ENCODE measurements at regions not wholly inside any gene's neighbourhood (a gene's known extent, or its start where the extent isn't known, plus 50 kb on each side); places are given as distances from the start of the nearest gene placed in this dataset.

DNA sequence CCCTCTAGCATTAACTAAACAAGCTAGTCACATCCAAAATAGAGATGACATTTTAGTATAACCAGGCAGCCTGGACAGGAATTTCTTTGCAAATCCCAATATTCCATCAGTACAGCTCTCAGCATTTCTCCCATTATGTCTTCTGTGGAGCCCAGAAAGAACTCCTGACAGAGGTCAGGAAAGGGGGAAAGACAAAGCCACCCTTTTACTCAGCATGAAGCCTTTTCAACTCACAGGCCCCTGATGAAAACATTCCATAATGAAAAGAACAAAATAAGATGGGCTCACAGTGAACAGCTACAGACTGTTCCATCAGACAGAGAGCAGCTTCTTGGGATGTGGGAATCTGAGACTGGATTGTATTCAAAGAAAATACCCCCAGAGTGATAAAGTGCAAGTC lies 80.6 kb downstream of the TEX35 start:
- H3K4me1 Mint-ChIP-seq (ENCODE audit: low read depth, unreplicated experiment): no peaks in the 10 kb centered on the region
- no peak for DNase-seq
- Histone ChIP-seq H3K4me1 (no peaks in the 10 kb centered on the region), H3K36me3 (ENCODE audit: control insufficient read depth, insufficient read depth, low read length) (no peaks in the 10 kb centered on the region), H3K27me3 (replicated peaks; ENCODE audit: control insufficient read depth, insufficient read depth, low read length) (no peaks in the 10 kb centered on the region), H3K9me3 (no peaks in the 10 kb centered on the region; the same call in 1 of the 2 replicates), H3K4me3 (ENCODE audit: low read depth, low read length) (no peak overlapping the region)
- no peaks in the 10 kb centered on the region for H3K36me3 Mint-ChIP-seq (ENCODE audit: insufficient read depth, unreplicated experiment)
- CTCF ChIA-PET: no interaction called here
- POLR2A ChIA-PET: no interaction called here
- H3K9me3 Mint-ChIP-seq (ENCODE audit: unreplicated experiment): no peaks in the 10 kb centered on the region
- no peak overlapping the region for H3K4me3 Mint-ChIP-seq (ENCODE audit: unreplicated experiment)
- no TSS peak for BruUV-seq (replicated peaks)
- intact Hi-C loops (cut with micrococcal nuclease; ENCODE audit: unreplicated experiment): no loop called here
- TF ChIP-seq, protein P1, sequence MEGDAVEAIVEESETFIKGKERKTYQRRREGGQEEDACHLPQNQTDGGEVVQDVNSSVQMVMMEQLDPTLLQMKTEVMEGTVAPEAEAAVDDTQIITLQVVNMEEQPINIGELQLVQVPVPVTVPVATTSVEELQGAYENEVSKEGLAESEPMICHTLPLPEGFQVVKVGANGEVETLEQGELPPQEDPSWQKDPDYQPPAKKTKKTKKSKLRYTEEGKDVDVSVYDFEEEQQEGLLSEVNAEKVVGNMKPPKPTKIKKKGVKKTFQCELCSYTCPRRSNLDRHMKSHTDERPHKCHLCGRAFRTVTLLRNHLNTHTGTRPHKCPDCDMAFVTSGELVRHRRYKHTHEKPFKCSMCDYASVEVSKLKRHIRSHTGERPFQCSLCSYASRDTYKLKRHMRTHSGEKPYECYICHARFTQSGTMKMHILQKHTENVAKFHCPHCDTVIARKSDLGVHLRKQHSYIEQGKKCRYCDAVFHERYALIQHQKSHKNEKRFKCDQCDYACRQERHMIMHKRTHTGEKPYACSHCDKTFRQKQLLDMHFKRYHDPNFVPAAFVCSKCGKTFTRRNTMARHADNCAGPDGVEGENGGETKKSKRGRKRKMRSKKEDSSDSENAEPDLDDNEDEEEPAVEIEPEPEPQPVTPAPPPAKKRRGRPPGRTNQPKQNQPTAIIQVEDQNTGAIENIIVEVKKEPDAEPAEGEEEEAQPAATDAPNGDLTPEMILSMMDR (IDR thresholded peaks at IDR 0.05; ENCODE audit: insufficient read depth in 1 of 2, low read depth in 1 of 2, low read length in 1 of 2, severe bottlenecking in 1 of 2, unreplicated experiment in 1 of 2): no peak
- peaks cover 7% of the 10 kb centered on the region for H3K27me3 Mint-ChIP-seq (ENCODE audit: insufficient read depth, unreplicated experiment)
- no peak overlapping the region for H3K27ac Mint-ChIP-seq (ENCODE audit: unreplicated experiment)

DNA sequence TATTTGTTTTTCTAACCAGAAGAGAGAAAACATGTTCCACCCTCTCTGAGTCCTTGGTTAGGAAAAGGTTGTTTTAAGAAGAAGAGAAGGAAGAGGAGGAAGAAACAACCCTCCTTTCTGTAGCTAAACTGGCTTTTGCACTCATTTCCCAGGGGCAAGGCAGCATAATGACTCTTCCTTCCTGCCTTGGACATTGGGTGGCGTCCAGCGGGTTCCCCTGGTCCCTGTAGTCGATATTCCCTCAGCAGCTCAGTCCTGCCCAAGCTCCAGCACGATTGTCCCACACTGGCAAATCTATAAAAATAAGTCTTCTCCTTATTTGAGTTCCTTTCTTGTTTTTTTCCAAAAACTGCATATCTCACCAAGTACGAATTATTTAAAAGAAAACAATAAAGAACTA lies 81.2 kb downstream of the TEX35 start:
- H3K27ac Mint-ChIP-seq (ENCODE audit: unreplicated experiment): no peak overlapping the region
- BruUV-seq (replicated peaks): no TSS peak
- no peaks in the 10 kb centered on the region for H3K36me3 Mint-ChIP-seq (ENCODE audit: insufficient read depth, unreplicated experiment)
- POLR2A ChIA-PET: no interaction called here
- H3K9me3 ChIP-seq: no peaks in the 10 kb centered on the region; the same call in 1 of the 2 replicates
- TF ChIP-seq, protein P1 (IDR thresholded peaks at IDR 0.05; ENCODE audit: insufficient read depth in 1 of 2, low read depth in 1 of 2, low read length in 1 of 2, severe bottlenecking in 1 of 2, unreplicated experiment in 1 of 2): no peak
- intact Hi-C loops (cut with micrococcal nuclease; ENCODE audit: unreplicated experiment): no loop called here
- H3K27me3 Mint-ChIP-seq (ENCODE audit: insufficient read depth, unreplicated experiment): peaks cover 6% of the 10 kb centered on the region
- H3K4me3 ChIP-seq (ENCODE audit: low read depth, low read length): no peak overlapping the region
- no peaks in the 10 kb centered on the region for H3K4me1 Mint-ChIP-seq (ENCODE audit: low read depth, unreplicated experiment)
- H3K27me3 ChIP-seq (replicated peaks; ENCODE audit: control insufficient read depth, insufficient read depth, low read length): no peaks in the 10 kb centered on the region
- no peaks in the 10 kb centered on the region for H3K4me1 ChIP-seq
- H3K9me3 Mint-ChIP-seq (ENCODE audit: unreplicated experiment): no peaks in the 10 kb centered on the region
- CTCF ChIA-PET: no interaction called here
- no peak overlapping the region for H3K4me3 Mint-ChIP-seq (ENCODE audit: unreplicated experiment)
- DNase-seq: no peak
- H3K36me3 ChIP-seq (ENCODE audit: control insufficient read depth, insufficient read depth, low read length): no peaks in the 10 kb centered on the region

DNA sequence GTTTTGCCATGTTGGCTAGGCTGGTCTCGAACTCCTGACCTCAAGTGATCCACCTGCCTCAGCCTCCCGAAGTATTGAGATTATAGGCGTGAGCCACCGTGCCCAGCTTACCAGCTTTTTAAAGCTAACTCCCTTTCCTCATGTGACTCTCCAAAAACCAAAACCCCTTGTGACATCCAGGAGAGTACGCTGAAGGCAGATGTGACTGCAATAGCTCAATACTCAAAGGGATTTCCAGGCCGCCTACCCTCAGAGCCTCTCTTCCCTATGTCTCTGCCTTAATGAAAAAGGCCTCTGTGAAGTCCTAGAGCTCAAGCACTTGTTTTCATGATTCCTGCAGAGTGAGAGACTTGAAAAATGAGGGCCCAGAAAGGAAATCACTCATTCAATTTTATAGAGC lies 82.6 kb downstream of the TEX35 start:
- Mint-ChIP-seq H3K27ac (ENCODE audit: unreplicated experiment) (no peak overlapping the region), H3K4me1 (ENCODE audit: low read depth, unreplicated experiment) (no peaks in the 10 kb centered on the region)
- BruUV-seq (replicated peaks): no TSS peak

More for the DNA sequence above, 82.6 kb downstream of the TEX35 start:
- Mint-ChIP-seq H3K9me3 (ENCODE audit: unreplicated experiment) (no peaks in the 10 kb centered on the region), H3K4me3 (ENCODE audit: unreplicated experiment) (no peak overlapping the region), H3K36me3 (ENCODE audit: insufficient read depth, unreplicated experiment) (no peaks in the 10 kb centered on the region), H3K27me3 (ENCODE audit: insufficient read depth, unreplicated experiment) (peaks cover 5% of the 10 kb centered on the region)
- Histone ChIP-seq H3K27me3 (replicated peaks; ENCODE audit: control insufficient read depth, insufficient read depth, low read length) (no peaks in the 10 kb centered on the region), H3K9me3 (no peaks in the 10 kb centered on the region; the same call in 1 of the 2 replicates), H3K36me3 (ENCODE audit: control insufficient read depth, insufficient read depth, low read length) (no peaks in the 10 kb centered on the region), H3K4me3 (ENCODE audit: low read depth, low read length) (no peak overlapping the region), H3K4me1 (no peaks in the 10 kb centered on the region)
- CTCF ChIA-PET: no interaction called here
- intact Hi-C loops (cut with micrococcal nuclease; ENCODE audit: unreplicated experiment): no loop called here
- POLR2A ChIA-PET: no interaction called here
- TF ChIP-seq, protein P1 (IDR thresholded peaks at IDR 0.05; ENCODE audit: insufficient read depth in 1 of 2, low read depth in 1 of 2, low read length in 1 of 2, severe bottlenecking in 1 of 2, unreplicated experiment in 1 of 2): no peak
- DNase-seq: no peak

All from Caco-2 (cell line).